ENCODE measurements at regions not wholly inside any gene's neighbourhood (a gene's known extent, or its start where the extent isn't known, plus 50 kb on each side); places are given as distances from the start of the nearest gene placed in this dataset.

- no peak for DNase-seq (ENCODE audit: low spot score)
- no peak for TF ChIP-seq CTCF (IDR thresholded peaks at IDR 0.05)
- no peak for ATAC-seq (ENCODE audit: low FRiP score)
Measured at GRCh38 chr9:8037745-8038144, 238.2 kb upstream of the DMAC1 start.

GRCh38 chr9:8036914-8037524, 237.4 kb upstream of the DMAC1 start:
- DNase-seq (ENCODE audit: low spot score) (no peak), ATAC-seq (ENCODE audit: low FRiP score) (no peak)
- no peak for TF ChIP-seq CTCF (IDR thresholded peaks at IDR 0.05)

- no peak for TF ChIP-seq CTCF (IDR thresholded peaks at IDR 0.05)
- DNase-seq (ENCODE audit: low spot score) (no peak), ATAC-seq (ENCODE audit: low FRiP score) (no peak)
Measured at GRCh38 chr9:8033794-8034193, 234.2 kb upstream of the DMAC1 start.

- no peak for TF ChIP-seq CTCF (IDR thresholded peaks at IDR 0.05)
- ATAC-seq (ENCODE audit: low FRiP score) (no peak), DNase-seq (ENCODE audit: low spot score) (no peak)
Measured at GRCh38 chr9:8030095-8030494, 230.5 kb upstream of the DMAC1 start.

GRCh38 chr9:8027351-8027750, 227.8 kb upstream of the DMAC1 start:
- no peak for TF ChIP-seq CTCF (IDR thresholded peaks at IDR 0.05)
- DNase-seq (ENCODE audit: low spot score): no peak
- no peak for ATAC-seq (ENCODE audit: low FRiP score)

GRCh38 chr9:8025551-8025950, 226.0 kb upstream of the DMAC1 start:
- ATAC-seq (ENCODE audit: low FRiP score) (no peak), DNase-seq (ENCODE audit: low spot score) (no peak)
- no peak for TF ChIP-seq CTCF (IDR thresholded peaks at IDR 0.05)

GRCh38 chr9:8020186-8020585, 220.6 kb upstream of the DMAC1 start:
- TF ChIP-seq CTCF (IDR thresholded peaks at IDR 0.05): no peak
- ATAC-seq (ENCODE audit: low FRiP score): no peak
- no peak for DNase-seq (ENCODE audit: low spot score)
